OCI-LY7 (cell line): ENCODE measurements at regions not wholly inside any gene's neighbourhood (a gene's known extent, or its start where the extent isn't known, plus 50 kb on each side); places are given as distances from the start of the nearest gene placed in this dataset.

Experiments
- BruUV-seq: library from RNA; stranded (reverse); fragments of 400-500 nt; replicated peaks from 2 replicates; lab custom pipeline; 2021; lab: Mats Ljungman, UMichigan
- CTCF ChIA-PET: fragments of 300-600 bp; sonication (Branson Sonifier 250); formaldehyde crosslinking; loops from one replicate; lab custom pipeline; 2022; ENCODE audit warnings: antibody characterized with exemption; ENCODE audit not compliant: unreplicated experiment; lab: Charles Lee
- POLR2A ChIA-PET: fragments of 300-600 bp; sonication (Branson Sonifier 250); formaldehyde crosslinking; loops from one replicate; lab custom pipeline; 2022; ENCODE audit warnings: antibody characterized with exemption; lab: Charles Lee
- DNase-seq: peaks from one replicate; pipeline ENCODE4 v3.0.0-alpha.2; 2015; ENCODE audit warnings: low spot score
- H2AFZ ChIP-seq: fragments of 200-600 bp; sonication (generic), shearing (Covaris generic); 2 replicates; pipeline ENCODE4 v1.6.1; 2014; ENCODE audit warnings: mild to moderate bottlenecking, antibody characterized with exemption, low read length, moderate library complexity
- H3K27ac ChIP-seq: fragments of 200-600 bp; sonication (generic); 2 replicates; pipeline ENCODE4 v1.5.1; 2014; ENCODE audit warnings: mixed run types, low read depth, mild to moderate bottlenecking, moderate library complexity, low read length, inconsistent platforms; ENCODE audit not compliant: poor library complexity, severe bottlenecking
- H3K36me3 ChIP-seq: fragments of 200-600 bp; sonication (generic); 2 replicates; pipeline ENCODE4 v1.6.1; 2014; ENCODE audit warnings: mild to moderate bottlenecking, antibody characterized with exemption, low read length, moderate library complexity, mixed read lengths; ENCODE audit not compliant: insufficient read depth
- H3K4me1 ChIP-seq: fragments of 200-600 bp; sonication (generic); 2 replicates; pipeline ENCODE4 v1.5.1; 2014; ENCODE audit warnings: mild to moderate bottlenecking, low read length; ENCODE audit not compliant: insufficient read depth, poor library complexity, severe bottlenecking
- H3K4me2 ChIP-seq: fragments of 200-600 bp; sonication (generic); 2 replicates; pipeline ENCODE4 v1.6.1; 2014; ENCODE audit warnings: mild to moderate bottlenecking, low read length
- H3K4me3 ChIP-seq: fragments of 200-600 bp; sonication (generic); 2 replicates; pipeline ENCODE4 v1.5.1; 2014; ENCODE audit warnings: mild to moderate bottlenecking, low read depth, low read length; ENCODE audit not compliant: poor library complexity, severe bottlenecking
- H3K79me2 ChIP-seq: fragments of 200-600 bp; sonication (generic); 2 replicates; pipeline ENCODE4 v1.6.1; 2016; ENCODE audit warnings: low read depth, mild to moderate bottlenecking, low read length, moderate library complexity, mixed read lengths; ENCODE audit not compliant: insufficient read depth
- H3K9me2 ChIP-seq: fragments of 200-600 bp; sonication (generic); 2 replicates; pipeline ENCODE4 v1.6.1; 2016; ENCODE audit warnings: mild to moderate bottlenecking, low read length, mixed read lengths; ENCODE audit not compliant: insufficient read depth
- H3K9me3 ChIP-seq: fragments of 200-600 bp; sonication (generic); 2 replicates; pipeline ENCODE4 v1.6.1; 2014; ENCODE audit warnings: mild to moderate bottlenecking, mixed run types, low read length, mixed read lengths
- H4K20me1 ChIP-seq: fragments of 200-600 bp; sonication (generic); 2 replicates; pipeline ENCODE4 v1.6.1; 2014; ENCODE audit warnings: mild to moderate bottlenecking, antibody characterized with exemption, low read length, moderate library complexity, mixed read lengths; ENCODE audit not compliant: insufficient read depth
- CTCF ChIP-seq: fragments of 200-600 bp; sonication (generic); conservative IDR thresholded peaks from 2 replicates; pipeline ENCODE4 v1.5.1; 2014; ENCODE audit warnings: mild to moderate bottlenecking, antibody characterized with exemption, low read length, moderate library complexity, mixed read lengths
- EZH2phosphoT487 ChIP-seq: fragments of 200-600 bp; sonication (generic); IDR thresholded peaks from 2 replicates; pipeline ENCODE4 v1.6.1; 2018; ENCODE audit warnings: low read depth, borderline replicate concordance, mild to moderate bottlenecking, mixed run types, antibody characterized with exemption, low read length, moderate library complexity, mixed read lengths
- intact Hi-C: fragments of 100-400 bp; cut with micrococcal nuclease; formaldehyde crosslinking; loops from one replicate; pipeline ENCODE4 v1.10.0; 2022; ENCODE audit not compliant: unreplicated experiment

GRCh38 chr4:129326571-129327460, 230.9 kb downstream of the C4orf33 start:
- POLR2A ChIA-PET: interaction anchor here (1.1 kb wide), 1 partner anchor 9 kb away, joined by 3 read pairs; no protein-coding TSS in a partner anchor
- BruUV-seq: no TSS peak
- TF ChIP-seq EZH2phosphoT487 (no peak), CTCF (no peak)

GRCh38 chr4:129327637-129328036, 231.7 kb downstream of the C4orf33 start:
- ChIA-PET CTCF (no interaction called here), POLR2A (interaction anchor here (0.6 to 1.1 kb wide), 3 partner anchors 9 to 851 kb away, joined by 3 to 4 read pairs (median 4); no protein-coding TSS in a partner anchor)
- H3K9me2 ChIP-seq: no peaks in the 10 kb centered on the region
- H3K4me2 ChIP-seq: no peak overlapping the region
- H4K20me1 ChIP-seq: no peaks in the 10 kb centered on the region
- BruUV-seq: no TSS peak
- H3K27ac ChIP-seq: no peak overlapping the region
- intact Hi-C loops: no loop called here
- no peak for DNase-seq
- no peaks in the 10 kb centered on the region for H3K9me3 ChIP-seq
- no peaks in the 10 kb centered on the region for H3K79me2 ChIP-seq
- H3K4me1 ChIP-seq: no peaks in the 10 kb centered on the region
- H3K4me3 ChIP-seq: no peak overlapping the region
- TF ChIP-seq EZH2phosphoT487 (no peak), CTCF (no peak)
- no peak overlapping the region for H2AFZ ChIP-seq
- no peaks in the 10 kb centered on the region for H3K36me3 ChIP-seq

More at GRCh38 chr4:129326571-129327460, 230.9 kb downstream of the C4orf33 start:
- CTCF ChIA-PET: no interaction called here
- intact Hi-C loops: no loop called here
- H3K27ac ChIP-seq: no peak overlapping the region
- H3K9me2 ChIP-seq: no peaks in the 10 kb centered on the region
- H3K4me3 ChIP-seq: no peak overlapping the region
- H3K9me3 ChIP-seq: no peaks in the 10 kb centered on the region
- no peaks in the 10 kb centered on the region for H3K4me1 ChIP-seq
- no peak overlapping the region for H2AFZ ChIP-seq
- no peaks in the 10 kb centered on the region for H4K20me1 ChIP-seq
- no peak overlapping the region for H3K4me2 ChIP-seq
- H3K79me2 ChIP-seq: no peaks in the 10 kb centered on the region
- no peaks in the 10 kb centered on the region for H3K36me3 ChIP-seq
- no peak for DNase-seq

GRCh38 chr4:129328162-129328561, 232.2 kb downstream of the C4orf33 start:
- Histone ChIP-seq H3K9me2 (no peaks in the 10 kb centered on the region), H3K36me3 (no peaks in the 10 kb centered on the region)
- POLR2A ChIA-PET: interaction anchor here (0.8 kb wide), 1 partner anchor 8 kb away, joined by 4 read pairs; no protein-coding TSS in a partner anchor

More at GRCh38 chr4:129328162-129328561, 232.2 kb downstream of the C4orf33 start:
- CTCF ChIA-PET: no interaction called here
- Histone ChIP-seq H3K4me3 (no peak overlapping the region), H3K79me2 (no peaks in the 10 kb centered on the region), H4K20me1 (no peaks in the 10 kb centered on the region), H2AFZ (no peak overlapping the region), H3K27ac (no peak overlapping the region), H3K9me3 (no peaks in the 10 kb centered on the region), H3K4me2 (no peak overlapping the region), H3K4me1 (no peaks in the 10 kb centered on the region)
- no TSS peak for BruUV-seq
- DNase-seq: no peak
- TF ChIP-seq EZH2phosphoT487: no peak
- intact Hi-C loops: no loop called here
